ENCODE measurements at regions not wholly inside any gene's neighbourhood (a gene's known extent, or its start where the extent isn't known, plus 50 kb on each side); places are given as distances from the start of the nearest gene placed in this dataset.

- Histone ChIP-seq H3K79me2 (ENCODE audit: insufficient read depth, low read length) (no peaks in the 10 kb centered on the region), H3K27me3 (ENCODE audit: insufficient read depth, low read length, poor library complexity) (no peaks in the 10 kb centered on the region), H2AFZ (ENCODE audit: low read depth, low read length) (no peak overlapping the region), H3K4me2 (ENCODE audit: insufficient read depth, low read length) (no peak overlapping the region), H3K27ac (ENCODE audit: low read length) (no peak overlapping the region), H4K20me1 (ENCODE audit: insufficient read depth, low read length) (no peaks in the 10 kb centered on the region), H3K9me3 (ENCODE audit: insufficient read depth, low read length, severe bottlenecking) (no peaks in the 10 kb centered on the region), H3K4me1 (ENCODE audit: insufficient read depth, low read length) (no peaks in the 10 kb centered on the region), H3K4me3 (ENCODE audit: low read depth in 1 of 2, low read length in 2 of 2) (no peak overlapping the region), H3K9ac (ENCODE audit: low read depth, low read length) (no peak overlapping the region), H3K36me3 (ENCODE audit: insufficient read depth, low read length) (no peaks in the 10 kb centered on the region)
- no peak for ATAC-seq (ENCODE audit: insufficient read depth, low read depth)
- TF ChIP-seq, protein P1, sequence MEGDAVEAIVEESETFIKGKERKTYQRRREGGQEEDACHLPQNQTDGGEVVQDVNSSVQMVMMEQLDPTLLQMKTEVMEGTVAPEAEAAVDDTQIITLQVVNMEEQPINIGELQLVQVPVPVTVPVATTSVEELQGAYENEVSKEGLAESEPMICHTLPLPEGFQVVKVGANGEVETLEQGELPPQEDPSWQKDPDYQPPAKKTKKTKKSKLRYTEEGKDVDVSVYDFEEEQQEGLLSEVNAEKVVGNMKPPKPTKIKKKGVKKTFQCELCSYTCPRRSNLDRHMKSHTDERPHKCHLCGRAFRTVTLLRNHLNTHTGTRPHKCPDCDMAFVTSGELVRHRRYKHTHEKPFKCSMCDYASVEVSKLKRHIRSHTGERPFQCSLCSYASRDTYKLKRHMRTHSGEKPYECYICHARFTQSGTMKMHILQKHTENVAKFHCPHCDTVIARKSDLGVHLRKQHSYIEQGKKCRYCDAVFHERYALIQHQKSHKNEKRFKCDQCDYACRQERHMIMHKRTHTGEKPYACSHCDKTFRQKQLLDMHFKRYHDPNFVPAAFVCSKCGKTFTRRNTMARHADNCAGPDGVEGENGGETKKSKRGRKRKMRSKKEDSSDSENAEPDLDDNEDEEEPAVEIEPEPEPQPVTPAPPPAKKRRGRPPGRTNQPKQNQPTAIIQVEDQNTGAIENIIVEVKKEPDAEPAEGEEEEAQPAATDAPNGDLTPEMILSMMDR (IDR thresholded peaks at IDR 0.05; ENCODE audit: borderline replicate concordance, extremely low read depth, low read length, poor library complexity, severe bottlenecking): no peak
- TF ChIP-seq EZH2 (IDR thresholded peaks at IDR 0.05; ENCODE audit: borderline replicate concordance, low read depth, low read length, severe bottlenecking): no peak
- DNase-seq: no peak
Measured at GRCh38 chr18:70600225-70600925, 311.5 kb downstream of the SOCS6 start.

DNA sequence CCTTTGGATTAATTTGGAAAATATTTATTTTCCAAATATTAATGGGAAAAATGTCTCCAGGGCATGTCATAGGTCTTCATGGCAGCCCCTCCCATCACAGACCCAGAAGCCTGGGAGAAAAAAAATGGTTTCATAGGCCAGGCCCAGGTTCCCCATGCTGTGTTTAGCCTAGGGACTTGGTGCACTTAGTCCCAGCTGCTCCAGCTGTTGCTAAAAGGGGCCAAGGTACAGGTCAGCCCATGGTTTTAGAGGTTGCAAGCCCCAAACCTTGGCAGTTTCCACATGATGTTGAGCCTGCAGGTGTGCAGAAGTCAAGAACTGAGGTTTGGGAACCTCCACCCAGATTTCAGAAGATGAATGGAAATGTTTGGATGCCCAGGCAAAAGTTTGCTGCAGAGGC, 309.6 kb downstream of the SOCS6 start:
- ATAC-seq (ENCODE audit: insufficient read depth, low read depth) (no peak), DNase-seq (no peak)
- TF ChIP-seq, protein P1 (IDR thresholded peaks at IDR 0.05; ENCODE audit: borderline replicate concordance, extremely low read depth, low read length, poor library complexity, severe bottlenecking): no peak
- TF ChIP-seq EZH2 (IDR thresholded peaks at IDR 0.05; ENCODE audit: borderline replicate concordance, low read depth, low read length, severe bottlenecking): no peak
- no peak overlapping the region for H3K4me2 ChIP-seq (ENCODE audit: insufficient read depth, low read length)
- H4K20me1 ChIP-seq (ENCODE audit: insufficient read depth, low read length): no peaks in the 10 kb centered on the region
- no peak overlapping the region for H2AFZ ChIP-seq (ENCODE audit: low read depth, low read length)
- no peak overlapping the region for H3K9ac ChIP-seq (ENCODE audit: low read depth, low read length)
- no peak overlapping the region for H3K27ac ChIP-seq (ENCODE audit: low read length)
- no peaks in the 10 kb centered on the region for H3K9me3 ChIP-seq (ENCODE audit: insufficient read depth, low read length, severe bottlenecking)
- no peaks in the 10 kb centered on the region for H3K4me1 ChIP-seq (ENCODE audit: insufficient read depth, low read length)
- H3K4me3 ChIP-seq (ENCODE audit: low read depth in 1 of 2, low read length in 2 of 2): no peak overlapping the region
- no peaks in the 10 kb centered on the region for H3K27me3 ChIP-seq (ENCODE audit: insufficient read depth, low read length, poor library complexity)
- no peaks in the 10 kb centered on the region for H3K36me3 ChIP-seq (ENCODE audit: insufficient read depth, low read length)
- H3K79me2 ChIP-seq (ENCODE audit: insufficient read depth, low read length): no peaks in the 10 kb centered on the region

GRCh38 chr18:70582981-70583380, 294.1 kb downstream of the SOCS6 start:
- Histone ChIP-seq H4K20me1 (ENCODE audit: insufficient read depth, low read length) (no peaks in the 10 kb centered on the region), H3K4me2 (ENCODE audit: insufficient read depth, low read length) (no peak overlapping the region), H3K36me3 (ENCODE audit: insufficient read depth, low read length) (no peaks in the 10 kb centered on the region), H3K9ac (ENCODE audit: low read depth, low read length) (no peak overlapping the region), H3K4me1 (ENCODE audit: insufficient read depth, low read length) (no peaks in the 10 kb centered on the region), H3K4me3 (ENCODE audit: low read depth in 1 of 2, low read length in 2 of 2) (no peak overlapping the region), H3K79me2 (ENCODE audit: insufficient read depth, low read length) (no peaks in the 10 kb centered on the region), H3K9me3 (ENCODE audit: insufficient read depth, low read length, severe bottlenecking) (peaks cover 5% of the 10 kb centered on the region), H2AFZ (ENCODE audit: low read depth, low read length) (no peak overlapping the region), H3K27ac (ENCODE audit: low read length) (no peak overlapping the region), H3K27me3 (ENCODE audit: insufficient read depth, low read length, poor library complexity) (no peaks in the 10 kb centered on the region)
- no peak for TF ChIP-seq EZH2 (IDR thresholded peaks at IDR 0.05; ENCODE audit: borderline replicate concordance, low read depth, low read length, severe bottlenecking)
- TF ChIP-seq, protein P1 (IDR thresholded peaks at IDR 0.05; ENCODE audit: borderline replicate concordance, extremely low read depth, low read length, poor library complexity, severe bottlenecking): no peak
- DNase-seq (no peak), ATAC-seq (ENCODE audit: insufficient read depth, low read depth) (no peak)
